CD4-positive, alpha-beta T cell (primary cell): ENCODE measurements at regions not wholly inside any gene's neighbourhood (a gene's known extent, or its start where the extent isn't known, plus 50 kb on each side); places are given as distances from the start of the nearest gene placed in this dataset.
"Not testable (repeated sequence)": the region's sequence is repeated elsewhere in the genome, so short reads cannot be mapped to it uniquely, and the experiment has no call there.

Experiments
- ATAC-seq: fragments of 200-7000 bp; cut with Tn5 transposase; one replicate; pipeline ENCODE4 v1.10.0; 2022; ENCODE audit warnings: mild to moderate bottlenecking; ENCODE audit not compliant: poor library complexity
- CTCF ChIA-PET: fragments of 350-600 bp; sonication (Branson Sonifier 250); formaldehyde crosslinking; loops from one replicate; lab custom pipeline; 2021; ENCODE audit warnings: antibody characterized with exemption, inconsistent platforms; lab: Charles Lee
- POLR2A ChIA-PET: fragments of 350-600 bp; sonication (Branson Sonifier 250); formaldehyde crosslinking; loops from one replicate; lab custom pipeline; 2021; ENCODE audit warnings: antibody characterized with exemption, inconsistent platforms; lab: Charles Lee
- DNase-seq, 14 experiments: peaks; one replicate each; pipeline ENCODE4 v3.0.0-alpha.2; 2013 to 2020; ENCODE audit warnings: mixed read lengths in 2 of 14
- H3K27ac ChIP-seq, 2 donors: one replicate each; pipeline versions ENCODE4 v1.5.1 to v1.7.0; 2013; ENCODE audit warnings: low read length in 2 of 2, low read depth in 1 of 2, mild to moderate bottlenecking in 1 of 2
- H3K27me3 ChIP-seq, 2 experiments: 1 replicate in 1 of 2; 2 replicates in 1 of 2; pipeline versions ENCODE4 v1.6.1 to v1.7.0; 2013; ENCODE audit warnings: low read length in 2 of 2, control low read depth in 1 of 2, mild to moderate bottlenecking in 1 of 2, moderate library complexity in 1 of 2; ENCODE audit not compliant: insufficient read depth in 2 of 2, control insufficient read depth in 1 of 2
- H3K36me3 ChIP-seq: one replicate; pipeline ENCODE4 v1.6.1; 2013; ENCODE audit warnings: low read length, control low read depth; ENCODE audit not compliant: insufficient read depth
- H3K4me1 ChIP-seq: one replicate; pipeline ENCODE4 v1.6.1; 2013; ENCODE audit warnings: low read length, control low read depth; ENCODE audit not compliant: insufficient read depth
- H3K4me3 ChIP-seq: one replicate; pipeline ENCODE4 v1.5.1; 2013; ENCODE audit warnings: mild to moderate bottlenecking, low read length, moderate library complexity
- H3K9me3 ChIP-seq, 2 experiments: 1 replicate in 1 of 2; 2 replicates in 1 of 2; pipeline versions ENCODE4 v1.6.1 to v1.7.0; 2013; ENCODE audit warnings: low read length in 2 of 2, mild to moderate bottlenecking in 2 of 2, control low read depth in 1 of 2, moderate library complexity in 1 of 2; ENCODE audit not compliant: control insufficient read depth in 1 of 2, insufficient read depth in 1 of 2
- H3K27ac Mint-ChIP-seq: one replicate; pipeline ENCODE4 v1.8.0; 2020; ENCODE audit warnings: mixed read lengths
- H3K27me3 Mint-ChIP-seq: one replicate; pipeline ENCODE4 v1.8.0; 2021; ENCODE audit warnings: mixed read lengths
- H3K36me3 Mint-ChIP-seq: one replicate; pipeline ENCODE4 v1.8.0; 2021; ENCODE audit warnings: low read depth, mixed read lengths
- H3K4me1 Mint-ChIP-seq: one replicate; pipeline ENCODE4 v1.8.0; 2021; ENCODE audit warnings: low read depth, mixed read lengths
- H3K4me3 Mint-ChIP-seq: one replicate; pipeline ENCODE4 v1.8.0; 2020; ENCODE audit warnings: mild to moderate bottlenecking, mixed read lengths
- H3K9me3 Mint-ChIP-seq: one replicate; pipeline ENCODE4 v1.8.0; 2020; ENCODE audit warnings: mixed read lengths
- CTCF ChIP-seq: fragments of 200-600 bp; IDR thresholded peaks from one replicate; pipeline ENCODE4 v1.8.0; 2022; ENCODE audit warnings: antibody characterized with exemption, mild to moderate bottlenecking
- intact Hi-C, 2 experiments: fragments of 100-400 bp; cut with DNase I in 1 of 2; cut with micrococcal nuclease in 1 of 2; formaldehyde crosslinking; loops; one replicate each; pipeline versions ENCODE4 v1.15.1 to v1.9.0; 2023 to 2025; cut with DNase I, micrococcal nuclease

DNA sequence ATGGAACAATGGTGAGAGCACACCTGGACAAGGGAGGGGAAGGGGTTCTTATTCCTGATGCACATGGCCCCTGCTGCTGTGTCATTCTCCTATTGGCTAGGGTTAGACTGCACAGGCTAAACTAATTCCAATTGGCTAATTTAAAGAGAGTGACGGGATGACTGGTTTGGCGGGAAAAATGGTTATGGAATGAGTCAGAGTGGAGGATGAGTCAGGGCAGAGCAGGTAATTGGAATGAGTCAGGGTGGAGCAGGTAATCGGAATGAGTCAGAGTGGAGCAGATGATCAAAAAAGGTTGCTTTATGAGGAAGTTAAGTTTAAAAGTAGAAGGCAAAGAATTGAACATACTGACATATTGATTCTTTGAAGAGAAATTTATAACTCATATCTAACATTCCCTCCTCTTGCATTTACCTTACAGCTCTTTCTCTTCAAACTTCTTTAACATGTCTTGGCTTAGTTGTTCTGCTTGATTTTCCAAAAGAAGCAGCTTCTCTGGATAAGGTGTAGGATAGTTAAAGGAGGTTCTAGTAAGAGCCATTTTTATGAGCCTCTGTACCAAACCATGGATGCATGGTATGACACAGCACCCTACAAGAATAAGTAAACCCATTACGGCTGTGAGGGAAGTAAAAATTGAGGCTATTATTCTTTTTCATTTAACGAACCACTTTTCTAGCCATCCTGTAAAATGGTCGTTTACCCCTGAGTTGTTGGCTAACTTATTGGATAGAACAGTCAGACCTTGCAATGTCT is 107.8 kb downstream of the TMEM167A start:
- POLR2A ChIA-PET, H3K4me1 ChIP-seq, H3K4me3 Mint-ChIP-seq, H3K27ac Mint-ChIP-seq, intact Hi-C loops, H3K36me3 Mint-ChIP-seq, H3K27ac ChIP-seq, H3K9me3 ChIP-seq, DNase-seq, CTCF ChIA-PET, ATAC-seq, H3K9me3 Mint-ChIP-seq, H3K27me3 ChIP-seq, H3K4me3 ChIP-seq, H3K36me3 ChIP-seq, H3K4me1 Mint-ChIP-seq, H3K27me3 Mint-ChIP-seq: not testable (repeated sequence)

GRCh38 chr5:82967072-82967471 is 110.1 kb downstream of the TMEM167A start:
- Mint-ChIP-seq H3K27ac (no peak overlapping the region), H3K4me3 (no peak overlapping the region), H3K36me3 (no peaks in the 10 kb centered on the region), H3K9me3 (peaks cover 3% of the 10 kb centered on the region), H3K4me1 (no peaks in the 10 kb centered on the region), H3K27me3 (no peaks in the 10 kb centered on the region)
- POLR2A ChIA-PET: no interaction called here
- Histone ChIP-seq H3K9me3 (peaks cover 0 to 4% of the 10 kb centered on the region in 2 experiments), H3K4me3 (no peak overlapping the region), H3K27me3 (no peaks in the 10 kb centered on the region), H3K36me3 (no peaks in the 10 kb centered on the region), H3K27ac (no peak overlapping the region), H3K4me1 (no peaks in the 10 kb centered on the region)
- CTCF ChIA-PET: no interaction called here
- TF ChIP-seq CTCF: no peak
- DNase-seq (no peak), ATAC-seq (no peak)
- intact Hi-C loops: no loop called here

GRCh38 chr5:82959466-82959865 is 117.7 kb downstream of the TMEM167A start:
- CTCF ChIA-PET: no interaction called here
- Mint-ChIP-seq H3K27ac (no peak overlapping the region), H3K36me3 (no peaks in the 10 kb centered on the region), H3K4me1 (no peaks in the 10 kb centered on the region), H3K9me3 (peaks cover 10% of the 10 kb centered on the region), H3K4me3 (no peak overlapping the region), H3K27me3 (no peaks in the 10 kb centered on the region)
- intact Hi-C loops: no loop called here
- no peak for TF ChIP-seq CTCF
- no peak for ATAC-seq
- H3K4me1 ChIP-seq: no peaks in the 10 kb centered on the region
- peaks cover 4 to 14% of the 10 kb centered on the region in 2 experiments for H3K9me3 ChIP-seq
- DNase-seq: no peak
- H3K36me3 ChIP-seq: no peaks in the 10 kb centered on the region
- H3K27ac ChIP-seq: no peak overlapping the region
- no peaks in the 10 kb centered on the region for H3K27me3 ChIP-seq
- POLR2A ChIA-PET: no interaction called here
- H3K4me3 ChIP-seq: no peak overlapping the region

GRCh38 chr5:82956600-82956999 is 120.6 kb downstream of the TMEM167A start:
- H3K4me3 ChIP-seq: no peak overlapping the region

More at GRCh38 chr5:82956600-82956999, 120.6 kb downstream of the TMEM167A start:
- Histone ChIP-seq H3K27ac (no peak overlapping the region), H3K4me1 (no peaks in the 10 kb centered on the region), H3K27me3 (no peaks in the 10 kb centered on the region), H3K36me3 (no peaks in the 10 kb centered on the region), H3K9me3 (peaks cover 4 to 14% of the 10 kb centered on the region in 2 experiments)
- H3K27ac Mint-ChIP-seq: no peak overlapping the region
- ATAC-seq (no peak), DNase-seq (no peak)
- no peak overlapping the region for H3K4me3 Mint-ChIP-seq
- ChIA-PET POLR2A (no interaction called here), CTCF (no interaction called here)
- no peaks in the 10 kb centered on the region for H3K36me3 Mint-ChIP-seq
- intact Hi-C loops: no loop called here
- H3K27me3 Mint-ChIP-seq: no peaks in the 10 kb centered on the region
- H3K9me3 Mint-ChIP-seq: peaks cover 10% of the 10 kb centered on the region
- H3K4me1 Mint-ChIP-seq: no peaks in the 10 kb centered on the region
- no peak for TF ChIP-seq CTCF
